Osteoblast (primary cell): ENCODE measurements at regions not wholly inside any gene's neighbourhood (a gene's known extent, or its start where the extent isn't known, plus 50 kb on each side); places are given as distances from the start of the nearest gene placed in this dataset.

Experiments used
- DNase-seq: peaks from one replicate; pipeline ENCODE4 v3.0.0; 2011; ENCODE audit warnings: low spot score, mixed read lengths; ENCODE audit not compliant: insufficient read length; ENCODE audit errors: missing footprints
- H2AFZ ChIP-seq: 2 replicates; pipeline ENCODE4 v1.6.0; 2011; ENCODE audit warnings: mild to moderate bottlenecking, low read length
- H3K27ac ChIP-seq: 2 replicates; pipeline ENCODE4 v1.5.1; 2011; ENCODE audit warnings: mild to moderate bottlenecking, low read depth, low read length, moderate library complexity
- H3K27me3 ChIP-seq: 2 replicates; pipeline ENCODE4 v1.6.0; 2012; ENCODE audit warnings: mild to moderate bottlenecking, control low read depth, inconsistent platforms, low read length, moderate library complexity; ENCODE audit not compliant: insufficient read depth
- H3K36me3 ChIP-seq: 2 replicates; pipeline ENCODE4 v1.5.1; 2011; ENCODE audit warnings: mild to moderate bottlenecking, low read length, control low read depth, moderate library complexity; ENCODE audit not compliant: insufficient read depth
- H3K4me1 ChIP-seq: 2 replicates; pipeline ENCODE4 v1.5.1; 2011; ENCODE audit warnings: mild to moderate bottlenecking, low read length, control low read depth, moderate library complexity; ENCODE audit not compliant: insufficient read depth
- H3K4me2 ChIP-seq: 2 replicates; pipeline ENCODE4 v1.6.0; 2011; ENCODE audit warnings: mild to moderate bottlenecking, low read length; ENCODE audit not compliant: insufficient read depth
- H3K4me3 ChIP-seq: fragments of 200-600 bp; sonication (generic); 3 replicates; pipeline ENCODE4 v1.5.1; 2012; ENCODE audit warnings: mild to moderate bottlenecking, low read length, inconsistent platforms; ENCODE audit not compliant: insufficient read depth
- H3K79me2 ChIP-seq: 2 replicates; pipeline ENCODE4 v1.6.0; 2012; ENCODE audit warnings: mild to moderate bottlenecking, low read length, control low read depth, inconsistent platforms; ENCODE audit not compliant: insufficient read depth
- H3K9me3 ChIP-seq: 2 replicates; pipeline ENCODE4 v1.5.1; 2011; ENCODE audit warnings: low read depth, low read length, control low read depth
- H4K20me1 ChIP-seq: 2 replicates; pipeline ENCODE4 v1.6.0; 2012; ENCODE audit warnings: mild to moderate bottlenecking, low read length, control low read depth; ENCODE audit not compliant: insufficient read depth
- CTCF ChIP-seq: IDR thresholded peaks from 2 replicates; pipeline ENCODE4 v1.5.1; 2011; ENCODE audit warnings: mild to moderate bottlenecking, low read depth, low read length, moderate library complexity; ENCODE audit errors: extremely low read depth

DNA sequence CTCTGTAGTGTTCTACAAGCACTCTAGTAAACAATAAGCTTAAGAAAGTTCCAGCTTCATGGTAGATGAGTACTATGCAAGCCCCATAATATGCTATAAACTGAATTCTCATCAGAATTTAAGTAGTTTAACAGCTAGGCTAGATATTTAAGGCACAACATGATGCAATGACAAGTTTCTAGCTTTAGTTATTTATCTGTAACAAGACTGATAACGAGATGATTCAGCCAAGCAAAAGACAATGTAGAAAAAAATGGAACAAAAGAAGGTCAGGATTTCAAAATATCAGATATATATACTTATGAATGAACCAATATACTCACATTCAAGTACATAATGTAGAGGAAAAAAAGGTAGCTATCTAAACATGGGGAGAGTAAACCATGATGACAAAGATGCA, 61.0 kb upstream of the RERGL start:
- no peaks in the 10 kb centered on the region for H3K36me3 ChIP-seq
- no peaks in the 10 kb centered on the region for H3K27me3 ChIP-seq
- no peaks in the 10 kb centered on the region for H3K4me1 ChIP-seq
- no peak overlapping the region for H3K4me3 ChIP-seq
- no peak for TF ChIP-seq CTCF
- no peak overlapping the region for H3K4me2 ChIP-seq
- no peak for DNase-seq
- H3K27ac ChIP-seq: no peak overlapping the region
- no peaks in the 10 kb centered on the region for H4K20me1 ChIP-seq
- H2AFZ ChIP-seq: no peak overlapping the region
- H3K9me3 ChIP-seq: no peaks in the 10 kb centered on the region
- no peaks in the 10 kb centered on the region for H3K79me2 ChIP-seq

DNA sequence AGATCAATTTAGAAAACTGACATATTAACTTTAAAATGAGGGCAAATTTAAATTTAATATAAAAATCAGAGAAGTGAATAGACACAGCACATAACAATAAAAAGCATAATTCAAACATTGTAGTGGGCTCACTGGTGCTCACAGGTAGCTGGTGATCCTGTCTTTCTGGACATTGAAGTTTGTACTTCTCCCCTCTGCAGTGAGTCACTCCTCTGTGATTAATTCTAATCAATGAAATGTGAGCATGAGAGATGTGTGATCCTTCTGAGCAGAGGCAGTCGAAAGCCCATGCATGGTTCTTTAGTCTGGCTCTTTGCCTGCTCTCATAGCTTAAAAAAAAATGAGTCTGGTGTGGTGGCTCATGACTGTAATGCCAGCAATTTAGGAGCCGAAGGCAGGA, 59.0 kb upstream of the RERGL start:
- no peaks in the 10 kb centered on the region for H3K4me1 ChIP-seq
- no peaks in the 10 kb centered on the region for H3K36me3 ChIP-seq
- no peak overlapping the region for H2AFZ ChIP-seq
- no peak for DNase-seq
- H3K79me2 ChIP-seq: no peaks in the 10 kb centered on the region
- no peak overlapping the region for H3K4me3 ChIP-seq
- no peak overlapping the region for H3K27ac ChIP-seq
- no peak for TF ChIP-seq CTCF
- no peaks in the 10 kb centered on the region for H3K9me3 ChIP-seq
- no peak overlapping the region for H3K4me2 ChIP-seq
- no peaks in the 10 kb centered on the region for H4K20me1 ChIP-seq
- no peaks in the 10 kb centered on the region for H3K27me3 ChIP-seq

DNA sequence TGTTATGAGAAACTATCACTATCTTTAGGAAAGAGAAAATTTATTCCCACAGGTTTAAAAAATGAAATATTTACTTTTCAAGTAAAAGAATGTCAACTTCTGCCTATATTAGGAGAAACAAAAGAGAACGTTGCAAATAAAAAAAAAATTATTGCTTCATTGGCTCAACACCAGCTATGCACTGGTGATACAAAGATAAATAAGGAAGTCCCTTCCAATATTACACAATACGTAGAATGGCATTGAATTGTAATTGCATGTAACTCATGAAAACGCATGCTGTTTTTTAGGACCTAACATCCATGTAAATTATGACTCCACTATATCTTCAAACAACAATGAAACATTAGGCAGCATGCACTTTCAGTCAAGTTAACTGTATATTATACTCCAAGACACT, 56.4 kb upstream of the RERGL start:
- H3K4me1 ChIP-seq: peaks cover 3% of the 10 kb centered on the region
- no peaks in the 10 kb centered on the region for H3K36me3 ChIP-seq
- no peaks in the 10 kb centered on the region for H4K20me1 ChIP-seq
- TF ChIP-seq CTCF: no peak
- no peak overlapping the region for H2AFZ ChIP-seq
- no peak overlapping the region for H3K4me2 ChIP-seq
- H3K27ac ChIP-seq: no peak overlapping the region
- no peak for DNase-seq
- H3K79me2 ChIP-seq: no peaks in the 10 kb centered on the region
- H3K9me3 ChIP-seq: no peaks in the 10 kb centered on the region
- no peaks in the 10 kb centered on the region for H3K27me3 ChIP-seq
- no peak overlapping the region for H3K4me3 ChIP-seq

DNA sequence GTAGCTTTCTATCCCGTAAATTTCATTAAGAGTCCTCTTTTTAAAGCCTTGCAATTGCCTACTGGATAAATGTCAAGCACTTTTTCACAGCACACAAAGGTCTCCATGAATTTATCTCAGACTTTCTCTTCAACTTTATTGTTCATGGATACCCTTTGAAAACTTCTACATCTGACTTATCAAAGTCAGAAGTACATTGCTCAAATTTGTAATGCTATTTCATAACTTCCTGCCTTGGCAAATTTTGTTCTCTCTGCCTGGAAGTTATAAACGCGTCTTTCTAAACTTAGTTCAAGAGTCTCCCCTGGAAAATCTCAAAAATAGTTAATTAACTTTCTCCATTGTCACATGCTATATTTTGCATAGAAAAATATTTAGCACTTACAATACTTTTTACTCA, 55.9 kb upstream of the RERGL start:
- TF ChIP-seq CTCF: no peak
- H3K4me1 ChIP-seq: peaks cover 8% of the 10 kb centered on the region
- no peaks in the 10 kb centered on the region for H3K36me3 ChIP-seq
- no peaks in the 10 kb centered on the region for H4K20me1 ChIP-seq
- no peaks in the 10 kb centered on the region for H3K9me3 ChIP-seq
- no peaks in the 10 kb centered on the region for H3K79me2 ChIP-seq
- no peaks in the 10 kb centered on the region for H3K27me3 ChIP-seq
- H2AFZ ChIP-seq: no peak overlapping the region
- DNase-seq: no peak
- H3K4me3 ChIP-seq: no peak overlapping the region
- H3K27ac ChIP-seq: no peak overlapping the region
- no peak overlapping the region for H3K4me2 ChIP-seq
